HG03196 (cell line): ENCODE measurements at regions not wholly inside any gene's neighbourhood (a gene's known extent, or its start where the extent isn't known, plus 50 kb on each side); places are given as distances from the start of the nearest gene placed in this dataset.

Experiments used
- ATAC-seq: cut with Tn5 transposase; IDR thresholded peaks from one replicate; pipeline ENCODE4 v1.9.1; 2021; ENCODE audit not compliant: unreplicated experiment

GRCh38 chr9:84123648-84124406, 143.2 kb downstream of the RMI1 start:
- ATAC-seq: peak; percentile 93

GRCh38 chr9:84125046-84125445, 144.4 kb downstream of the RMI1 start:
- ATAC-seq: no peak

- no peak for ATAC-seq
Measured at GRCh38 chr9:84129529-84129928, 148.9 kb downstream of the RMI1 start.

GRCh38 chr9:84136119-84136868, 155.7 kb downstream of the RMI1 start:
- no peak for ATAC-seq

- no peak for ATAC-seq
Measured at GRCh38 chr9:84137968-84138367, 157.4 kb downstream of the RMI1 start.

- no peak for ATAC-seq
Measured at GRCh38 chr9:84138541-84138940, 157.9 kb downstream of the RMI1 start.

GRCh38 chr9:84139296-84140070, 158.9 kb downstream of the RMI1 start:
- no peak for ATAC-seq

GRCh38 chr9:84140535-84141101, 160.0 kb downstream of the RMI1 start:
- ATAC-seq: no peak

GRCh38 chr9:84141741-84142370, 161.3 kb downstream of the RMI1 start:
- no peak for ATAC-seq

GRCh38 chr9:84145031-84145430, 164.4 kb downstream of the RMI1 start:
- ATAC-seq: no peak

GRCh38 chr9:84145780-84146179, 165.2 kb downstream of the RMI1 start:
- ATAC-seq: no peak

GRCh38 chr9:84146893-84147710, 166.5 kb downstream of the RMI1 start:
- no peak for ATAC-seq

- ATAC-seq: no peak
Measured at GRCh38 chr9:84151236-84151635, 170.6 kb downstream of the RMI1 start.

- ATAC-seq: no peak
Measured at GRCh38 chr9:84151640-84152039, 171.0 kb downstream of the RMI1 start.

- ATAC-seq: no peak
Measured at GRCh38 chr9:84152204-84152603, 171.6 kb downstream of the RMI1 start.

GRCh38 chr9:84153885-84154284, 173.3 kb downstream of the RMI1 start:
- ATAC-seq: no peak

GRCh38 chr9:84154320-84154719, 173.7 kb downstream of the RMI1 start:
- no peak for ATAC-seq

GRCh38 chr9:84163052-84163650, 177.4 kb downstream of the SLC28A3 start:
- ATAC-seq: no peak

GRCh38 chr9:84166891-84167290, 173.7 kb downstream of the SLC28A3 start:
- no peak for ATAC-seq

- no peak for ATAC-seq
Measured at GRCh38 chr9:84169240-84169639, 171.3 kb downstream of the SLC28A3 start.
